H9 (cell line): ENCODE measurements at regions not wholly inside any gene's neighbourhood (a gene's known extent, or its start where the extent isn't known, plus 50 kb on each side); places are given as distances from the start of the nearest gene placed in this dataset.

Source experiments
- DNase-seq: peaks from one replicate; pipeline ENCODE4 v3.0.0-alpha.2; 2017
- H2AFZ ChIP-seq: one replicate; pipeline ENCODE4 v1.6.1; 2013; ENCODE audit warnings: mild to moderate bottlenecking, low read length, control low read depth, moderate library complexity
- H2AK5ac ChIP-seq: 2 replicates; pipeline ENCODE4 v1.6.1; 2013; ENCODE audit warnings: low read length, control low read depth, mixed read lengths; ENCODE audit not compliant: insufficient read length
- H2BK120ac ChIP-seq: one replicate; pipeline ENCODE4 v1.6.1; 2013; ENCODE audit warnings: low read depth, mild to moderate bottlenecking, low read length, control low read depth, inconsistent platforms; ENCODE audit not compliant: poor library complexity, severe bottlenecking
- H2BK12ac ChIP-seq: 2 replicates; pipeline ENCODE4 v1.6.1; 2013; ENCODE audit warnings: low read length, control low read depth, mixed read lengths, low read depth; ENCODE audit not compliant: insufficient read length
- H2BK15ac ChIP-seq: 2 replicates; pipeline ENCODE4 v1.6.1; 2013; ENCODE audit warnings: low read depth, low read length, control low read depth
- H2BK20ac ChIP-seq: one replicate; pipeline ENCODE4 v1.6.1; 2013; ENCODE audit warnings: low read depth, mild to moderate bottlenecking, low read length, control low read depth, inconsistent platforms; ENCODE audit not compliant: poor library complexity, severe bottlenecking
- H2BK5ac ChIP-seq: 2 replicates; pipeline ENCODE4 v1.6.1; 2013; ENCODE audit warnings: low read length, control low read depth, mixed read lengths; ENCODE audit not compliant: insufficient read length
- H3K14ac ChIP-seq: 2 replicates; pipeline ENCODE4 v1.6.1; 2013; ENCODE audit warnings: low read length, control low read depth; ENCODE audit not compliant: insufficient read depth
- H3K18ac ChIP-seq: 2 replicates; pipeline ENCODE4 v1.6.1; 2013; ENCODE audit warnings: low read depth, mild to moderate bottlenecking, mixed read lengths, low read length, control low read depth; ENCODE audit not compliant: insufficient read length
- H3K23ac ChIP-seq: 2 replicates; pipeline ENCODE4 v1.6.1; 2013; ENCODE audit warnings: low read length, control low read depth, mixed read lengths, low read depth; ENCODE audit not compliant: insufficient read length
- H3K23me2 ChIP-seq: 2 replicates; pipeline ENCODE4 v1.6.1; 2013; ENCODE audit warnings: low read depth, mild to moderate bottlenecking, mixed read lengths, low read length, control low read depth; ENCODE audit not compliant: insufficient read length, poor library complexity, severe bottlenecking
- H3K27ac ChIP-seq: 2 replicates; pipeline ENCODE4 v1.5.1; 2013; ENCODE audit warnings: low read length, control low read depth, mixed read lengths, low read depth; ENCODE audit not compliant: insufficient read length
- H3K27me3 ChIP-seq: 2 replicates; pipeline ENCODE4 v1.6.1; 2013; ENCODE audit warnings: low read length, control low read depth, inconsistent platforms; ENCODE audit not compliant: insufficient read depth
- H3K4ac ChIP-seq: 2 replicates; pipeline ENCODE4 v1.6.1; 2013; ENCODE audit warnings: low read depth, mild to moderate bottlenecking, control low read depth, inconsistent platforms, low read length, moderate library complexity
- H3K4me1 ChIP-seq: 2 replicates; pipeline ENCODE4 v1.6.1; 2013; ENCODE audit warnings: low read length, control low read depth, inconsistent platforms; ENCODE audit not compliant: insufficient read depth
- H3K4me2 ChIP-seq: 2 replicates; pipeline ENCODE4 v1.6.1; 2013; ENCODE audit warnings: low read length, control low read depth, mixed read lengths; ENCODE audit not compliant: insufficient read length, insufficient read depth
- H3K56ac ChIP-seq: 2 replicates; pipeline ENCODE4 v1.6.1; 2013; ENCODE audit warnings: low read depth, mild to moderate bottlenecking, mixed read lengths, low read length, control low read depth; ENCODE audit not compliant: insufficient read length
- H3K79me1 ChIP-seq: 2 replicates; pipeline ENCODE4 v1.6.1; 2013; ENCODE audit warnings: low read depth, mild to moderate bottlenecking, moderate library complexity, low read length, control low read depth, inconsistent platforms; ENCODE audit not compliant: insufficient read depth, poor library complexity, severe bottlenecking
- H3K79me2 ChIP-seq: 2 replicates; pipeline ENCODE4 v1.6.1; 2013; ENCODE audit warnings: low read length, control low read depth, inconsistent platforms; ENCODE audit not compliant: insufficient read depth
- H3K9ac ChIP-seq: 2 replicates; pipeline ENCODE4 v1.6.1; 2013; ENCODE audit warnings: low read length, control low read depth, mixed read lengths; ENCODE audit not compliant: insufficient read length; ENCODE audit errors: extremely low read depth
- H3K9me3 ChIP-seq: one replicate; pipeline ENCODE4 v1.6.1; 2013; ENCODE audit warnings: low read depth, low read length, inconsistent platforms; ENCODE audit not compliant: control insufficient read depth
- H3T11ph ChIP-seq: one replicate; pipeline ENCODE4 v1.6.1; 2013; ENCODE audit warnings: mild to moderate bottlenecking, low read length, control low read depth, inconsistent platforms
- H4K20me1 ChIP-seq: one replicate; pipeline ENCODE4 v1.6.1; 2013; ENCODE audit not compliant: control insufficient read depth, insufficient read length, insufficient read depth
- H4K5ac ChIP-seq: 2 replicates; pipeline ENCODE4 v1.6.1; 2013; ENCODE audit warnings: low read depth, mild to moderate bottlenecking, mixed read lengths, low read length, control low read depth; ENCODE audit not compliant: insufficient read length
- H4K8ac ChIP-seq: replicated peaks from 2 replicates; pipeline ENCODE4 v1.6.1; 2013; ENCODE audit warnings: low read length, control low read depth, mixed read lengths, low read depth; ENCODE audit not compliant: insufficient read length
- H4K91ac ChIP-seq: 2 replicates; pipeline ENCODE4 v1.6.1; 2013; ENCODE audit warnings: low read depth, mild to moderate bottlenecking, moderate library complexity, mixed read lengths, low read length, control low read depth; ENCODE audit not compliant: insufficient read length
- H3K27ac Mint-ChIP-seq, 3 experiments: 2 replicates in 2 of 3; 3 replicates in 1 of 3; pipeline ENCODE4 v1.8.0; 2020 to 2021; ENCODE audit warnings: mixed read lengths in 3 of 3, mild to moderate bottlenecking in 1 of 3, moderate library complexity in 1 of 3
- H3K27me3 Mint-ChIP-seq: 2 replicates; pipeline ENCODE4 v1.8.0; 2021; ENCODE audit warnings: low read depth, mild to moderate bottlenecking, moderate library complexity, mixed read lengths
- H3K36me3 Mint-ChIP-seq, 3 experiments: 2 replicates in 2 of 3; 3 replicates in 1 of 3; pipeline ENCODE4 v1.8.0; 2020 to 2021; ENCODE audit warnings: low read depth in 3 of 3, mixed read lengths in 3 of 3; ENCODE audit not compliant: insufficient read depth in 1 of 3
- H3K4me1 Mint-ChIP-seq, 2 experiments: 2 replicates each; pipeline ENCODE4 v1.8.0; 2020; ENCODE audit warnings: mixed read lengths in 2 of 2
- H3K4me3 Mint-ChIP-seq, 2 experiments: 2 replicates in 1 of 2; 3 replicates in 1 of 2; pipeline ENCODE4 v1.8.0; 2020 to 2021; ENCODE audit warnings: mild to moderate bottlenecking in 2 of 2, mixed read lengths in 2 of 2, moderate library complexity in 1 of 2
- H3K9me3 Mint-ChIP-seq, 2 experiments: 2 replicates in 1 of 2; 3 replicates in 1 of 2; pipeline ENCODE4 v1.8.0; 2020; ENCODE audit warnings: mild to moderate bottlenecking in 2 of 2, mixed read lengths in 2 of 2, moderate library complexity in 1 of 2
- WGBS: extraction: QIAGEN DNeasy Blood & Tissue Kit; methylation state at CpG from one replicate; pipeline ENCODE4 v1.1.7; 2013; ENCODE audit warnings: missing lambda C conversion rate, low lambda C conversion rate, mixed read lengths; ENCODE audit not compliant: insufficient read length; ENCODE audit errors: extremely low coverage; 5-methylcytosine and 5-hydroxymethylcytosine counted together
- TF ChIP-seq, protein P1 (sequence below): fragments of 200-600 bp; sonication (generic); conservative IDR thresholded peaks from 3 replicates; pipeline ENCODE4 v1.8.0; 2021; ENCODE audit warnings: antibody characterized with exemption, mild to moderate bottlenecking

DNA sequence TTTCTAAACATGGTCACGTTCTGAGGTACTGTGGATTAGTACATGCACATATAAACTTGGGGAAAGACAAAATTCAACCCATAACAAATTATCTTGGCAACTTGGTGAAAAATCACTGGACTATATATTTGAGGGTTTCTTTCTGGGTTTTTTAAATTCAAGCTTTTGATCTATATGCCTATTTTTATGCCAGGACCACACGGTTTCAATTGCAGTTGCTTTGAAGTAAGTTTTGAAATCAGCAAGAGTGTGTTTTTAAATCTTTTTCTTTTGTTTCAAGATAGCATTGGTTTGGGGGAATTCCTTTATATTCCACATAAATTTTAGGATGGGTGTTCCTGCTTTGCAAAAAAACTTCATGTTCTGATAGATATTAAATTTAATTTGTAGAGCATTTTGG, 406.4 kb upstream of the VWC2 start:
- Mint-ChIP-seq H3K4me1 (peaks cover 3% of the 10 kb centered on the region in 2 experiments; a peak in 3 of 4 replicates), H3K9me3 (no peaks in the 10 kb centered on the region; a peak in 2 of 5 replicates), H3K36me3 (peaks cover 0 to 4% (median 0%) of the 10 kb centered on the region in 3 experiments; a peak in 1 of 7 replicates), H3K27ac (no peak overlapping the region), H3K27me3 (no peaks in the 10 kb centered on the region), H3K4me3 (no peak overlapping the region)
- no peaks in the 10 kb centered on the region for H3K23me2 ChIP-seq
- H3K56ac ChIP-seq: no peak overlapping the region
- H3K79me2 ChIP-seq: no peaks in the 10 kb centered on the region
- DNase-seq: no peak
- no peaks in the 10 kb centered on the region for H3K27me3 ChIP-seq
- H2BK120ac ChIP-seq: no peak overlapping the region
- no peak overlapping the region for H3K23ac ChIP-seq
- no peak overlapping the region for H2BK12ac ChIP-seq
- TF ChIP-seq, protein P1, sequence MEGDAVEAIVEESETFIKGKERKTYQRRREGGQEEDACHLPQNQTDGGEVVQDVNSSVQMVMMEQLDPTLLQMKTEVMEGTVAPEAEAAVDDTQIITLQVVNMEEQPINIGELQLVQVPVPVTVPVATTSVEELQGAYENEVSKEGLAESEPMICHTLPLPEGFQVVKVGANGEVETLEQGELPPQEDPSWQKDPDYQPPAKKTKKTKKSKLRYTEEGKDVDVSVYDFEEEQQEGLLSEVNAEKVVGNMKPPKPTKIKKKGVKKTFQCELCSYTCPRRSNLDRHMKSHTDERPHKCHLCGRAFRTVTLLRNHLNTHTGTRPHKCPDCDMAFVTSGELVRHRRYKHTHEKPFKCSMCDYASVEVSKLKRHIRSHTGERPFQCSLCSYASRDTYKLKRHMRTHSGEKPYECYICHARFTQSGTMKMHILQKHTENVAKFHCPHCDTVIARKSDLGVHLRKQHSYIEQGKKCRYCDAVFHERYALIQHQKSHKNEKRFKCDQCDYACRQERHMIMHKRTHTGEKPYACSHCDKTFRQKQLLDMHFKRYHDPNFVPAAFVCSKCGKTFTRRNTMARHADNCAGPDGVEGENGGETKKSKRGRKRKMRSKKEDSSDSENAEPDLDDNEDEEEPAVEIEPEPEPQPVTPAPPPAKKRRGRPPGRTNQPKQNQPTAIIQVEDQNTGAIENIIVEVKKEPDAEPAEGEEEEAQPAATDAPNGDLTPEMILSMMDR: no peak
- H3K4me2 ChIP-seq: no peak overlapping the region
- H3K27ac ChIP-seq: no peak overlapping the region
- no CpG with 5 or more reads among the region's 2 CpGs for WGBS
- H3K9me3 ChIP-seq: no peaks in the 10 kb centered on the region
- H4K91ac ChIP-seq: no peak overlapping the region
- no peak overlapping the region for H2BK5ac ChIP-seq
- H4K8ac ChIP-seq: no peak overlapping the region
- H3T11ph ChIP-seq: no peak overlapping the region
- no peaks in the 10 kb centered on the region for H3K4me1 ChIP-seq
- H3K4ac ChIP-seq: no peak overlapping the region
- H3K14ac ChIP-seq: no peak overlapping the region
- H2AK5ac ChIP-seq: no peak overlapping the region
- no peak overlapping the region for H2BK15ac ChIP-seq
- no peak overlapping the region for H2BK20ac ChIP-seq
- no peak overlapping the region for H2AFZ ChIP-seq
- H4K20me1 ChIP-seq: no peaks in the 10 kb centered on the region
- H3K9ac ChIP-seq: no peak overlapping the region
- H3K79me1 ChIP-seq: no peaks in the 10 kb centered on the region
- H3K18ac ChIP-seq: no peak overlapping the region
- H4K5ac ChIP-seq: no peak overlapping the region
